IPS DF 6.9 (cell line): ENCODE measurements at regions not wholly inside any gene's neighbourhood (a gene's known extent, or its start where the extent isn't known, plus 50 kb on each side); places are given as distances from the start of the nearest gene placed in this dataset.

Experiments
- DNase-seq: peaks from one replicate; pipeline ENCODE4 v3.0.0-alpha.2; 2013; ENCODE audit warnings: low read depth, low spot score
- H3K27ac ChIP-seq: one replicate; pipeline ENCODE4 v1.5.1; 2013; ENCODE audit warnings: low read length, control low read depth
- H3K27me3 ChIP-seq: 2 replicates; pipeline ENCODE4 v1.6.1; 2013; ENCODE audit warnings: mild to moderate bottlenecking, low read length; ENCODE audit not compliant: control insufficient read depth, insufficient read depth
- H3K36me3 ChIP-seq: 2 replicates; pipeline ENCODE4 v1.6.1; 2013; ENCODE audit warnings: low read length; ENCODE audit not compliant: control insufficient read depth, insufficient read depth
- H3K4me1 ChIP-seq: 2 replicates; pipeline ENCODE4 v1.6.1; 2013; ENCODE audit warnings: low read length; ENCODE audit not compliant: control insufficient read depth, insufficient read depth
- H3K4me3 ChIP-seq: 2 replicates; pipeline ENCODE4 v1.5.1; 2013; ENCODE audit warnings: mild to moderate bottlenecking, low read length
- H3K9me3 ChIP-seq: 2 replicates; pipeline ENCODE4 v1.6.1; 2013; ENCODE audit warnings: low read length, inconsistent platforms; ENCODE audit not compliant: control insufficient read depth, insufficient read depth
- WGBS: extraction: QIAGEN DNeasy Blood & Tissue Kit; methylation state at CpG from one replicate; pipeline ENCODE4 v1.1.7; 2013; ENCODE audit warnings: mixed read lengths, missing lambda C conversion rate; ENCODE audit not compliant: insufficient read length, insufficient coverage; 5-methylcytosine and 5-hydroxymethylcytosine counted together

DNA sequence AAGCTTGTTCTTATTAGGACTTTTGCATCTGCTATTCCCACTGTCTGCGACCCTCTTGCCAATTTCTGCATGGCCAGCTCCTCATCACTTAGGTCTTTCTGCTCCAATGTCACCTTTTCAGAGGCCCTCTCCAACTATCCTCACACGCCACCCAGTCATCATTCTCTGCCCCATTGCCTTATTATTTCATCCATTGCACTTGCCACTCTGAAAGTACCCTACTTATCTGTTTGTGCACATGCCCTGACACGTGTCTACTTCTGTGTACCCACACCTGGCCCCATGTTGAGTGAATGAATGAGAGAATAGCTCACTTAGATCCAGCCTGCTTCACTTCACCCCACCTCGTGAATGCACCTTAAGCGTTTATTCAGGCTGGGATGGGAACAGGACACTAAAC lies 218.7 kb upstream of the TBX3 start:
- no peaks in the 10 kb centered on the region for H3K36me3 ChIP-seq
- WGBS = no CpG with 5 or more reads among the region's 5 CpGs
- H3K4me3 ChIP-seq = no peak overlapping the region
- no peaks in the 10 kb centered on the region for H3K27me3 ChIP-seq
- H3K4me1 ChIP-seq = no peaks in the 10 kb centered on the region
- no peak overlapping the region for H3K27ac ChIP-seq
- H3K9me3 ChIP-seq = no peaks in the 10 kb centered on the region
- no peak for DNase-seq

DNA sequence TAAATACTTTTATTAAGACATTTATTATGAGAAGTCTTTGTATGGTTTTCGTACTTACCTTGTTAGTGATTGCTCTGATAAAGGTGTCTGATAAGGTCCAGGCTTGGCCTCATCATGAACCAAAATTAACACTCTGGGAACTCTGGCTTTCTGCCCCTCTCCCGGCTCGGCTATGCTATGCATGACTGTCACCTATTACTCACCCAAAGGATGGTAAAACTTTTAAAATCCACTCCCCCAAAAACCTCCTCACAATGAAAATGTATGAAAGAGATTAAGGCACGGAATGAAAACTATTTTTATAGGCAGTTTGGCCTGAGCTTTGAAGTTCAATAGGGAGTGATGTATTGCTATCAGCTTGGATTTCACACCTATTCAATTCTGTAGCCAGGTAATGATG lies 217.3 kb upstream of the TBX3 start:
- Histone ChIP-seq H3K27ac (no peak overlapping the region), H3K4me3 (no peak overlapping the region), H3K4me1 (no peaks in the 10 kb centered on the region), H3K9me3 (no peaks in the 10 kb centered on the region), H3K27me3 (no peaks in the 10 kb centered on the region), H3K36me3 (no peaks in the 10 kb centered on the region)
- no peak for DNase-seq
- no CpG with 5 or more reads among the region's 4 CpGs for whole genome bisulfite sequencing

DNA sequence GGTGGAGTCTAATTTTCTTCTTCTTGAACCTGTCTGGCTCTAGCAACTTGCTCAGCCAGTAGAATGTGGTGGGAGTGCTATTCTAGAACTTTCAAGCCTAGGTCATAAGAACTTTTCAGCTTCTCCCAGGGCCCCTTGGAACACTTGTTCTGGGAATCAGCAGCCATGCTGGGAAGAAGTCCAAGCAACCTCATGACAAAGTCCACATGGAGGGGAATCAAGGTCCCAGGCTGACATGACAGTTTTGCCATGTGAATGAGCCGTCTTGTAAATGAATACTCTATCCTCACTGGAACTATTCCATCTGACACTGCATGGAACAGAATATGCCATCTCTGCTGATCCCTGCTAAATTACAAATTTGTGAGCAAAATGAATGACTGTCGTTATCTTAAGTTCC lies 214.2 kb upstream of the TBX3 start:
- Histone ChIP-seq H3K36me3 (no peaks in the 10 kb centered on the region), H3K27me3 (no peaks in the 10 kb centered on the region), H3K27ac (no peak overlapping the region), H3K4me3 (no peak overlapping the region), H3K9me3 (no peaks in the 10 kb centered on the region), H3K4me1 (no peaks in the 10 kb centered on the region)
- DNase-seq = no peak
- no CpG with 5 or more reads among the region's 2 CpGs for WGBS

DNA sequence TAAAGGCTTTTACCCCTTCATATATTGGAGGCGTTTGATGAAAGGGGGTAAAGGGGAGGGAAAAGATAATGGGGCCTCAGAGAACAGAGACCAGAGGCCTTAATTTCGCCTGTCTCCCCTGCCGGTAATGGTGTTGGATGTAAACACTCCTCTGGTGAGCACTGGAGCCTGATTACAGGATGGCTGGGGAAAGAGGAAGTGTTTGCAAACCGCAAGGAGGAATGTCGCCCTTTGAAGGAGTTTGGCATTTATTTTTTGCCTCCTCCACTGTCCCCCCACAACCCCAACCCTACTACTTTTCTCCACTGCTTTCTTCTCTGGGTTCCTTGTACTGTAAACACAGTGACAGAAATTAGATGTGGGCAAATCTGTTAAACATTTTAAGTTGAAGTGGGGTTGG lies 211.9 kb upstream of the TBX3 start:
- Histone ChIP-seq H3K27ac (no peak overlapping the region), H3K9me3 (no peaks in the 10 kb centered on the region), H3K36me3 (no peaks in the 10 kb centered on the region), H3K27me3 (no peaks in the 10 kb centered on the region), H3K4me3 (no peak overlapping the region), H3K4me1 (no peaks in the 10 kb centered on the region)
- no CpG with 5 or more reads among the region's 5 CpGs for WGBS
- DNase-seq = no peak

DNA sequence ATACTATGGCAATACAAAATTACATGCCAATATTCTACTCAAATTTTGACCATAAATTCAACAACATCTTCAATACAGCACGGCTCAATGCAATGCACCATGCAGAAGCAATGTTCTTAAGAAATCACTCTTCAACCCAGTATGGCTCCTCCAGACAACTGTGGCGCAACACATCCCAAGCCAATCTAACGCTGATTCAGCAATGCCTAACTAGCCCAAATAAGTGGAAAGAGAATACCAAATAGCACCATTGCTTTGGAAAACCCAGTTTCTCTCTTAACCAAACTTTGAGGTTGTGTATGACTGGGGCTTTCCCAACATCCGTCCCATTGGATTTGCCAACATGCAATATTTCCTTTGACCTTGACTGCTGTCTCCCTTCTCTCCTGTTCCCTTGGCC lies 211.1 kb upstream of the TBX3 start:
- WGBS = no CpG with 5 or more reads among the region's 4 CpGs

DNA sequence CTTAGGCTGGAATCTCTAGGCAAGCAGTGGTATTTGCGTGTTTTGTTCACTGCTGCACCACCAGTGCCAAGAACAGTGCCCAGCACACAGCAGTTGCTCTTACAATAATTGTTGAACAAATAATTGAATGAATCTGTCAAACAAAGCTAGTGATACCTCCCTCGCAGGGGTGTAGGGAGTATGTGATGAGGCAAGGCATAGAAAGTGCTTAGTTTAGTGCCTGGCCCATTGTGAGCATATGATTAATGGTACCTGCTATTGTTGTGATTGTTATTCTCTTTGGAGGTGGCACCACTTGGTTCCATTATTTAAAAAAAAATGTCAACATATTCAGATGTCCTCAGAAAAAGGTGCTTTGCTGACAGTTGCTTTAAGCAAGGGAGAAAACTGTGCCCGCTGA lies 210.1 kb upstream of the TBX3 start:
- no peak for DNase-seq
- Histone ChIP-seq H3K27ac (no peak overlapping the region), H3K9me3 (no peaks in the 10 kb centered on the region), H3K4me3 (no peak overlapping the region), H3K36me3 (no peaks in the 10 kb centered on the region), H3K27me3 (no peaks in the 10 kb centered on the region), H3K4me1 (no peaks in the 10 kb centered on the region)
- no CpG with 5 or more reads among the region's 3 CpGs for WGBS

More for the DNA sequence above, 211.1 kb upstream of the TBX3 start:
- Histone ChIP-seq H3K36me3 (no peaks in the 10 kb centered on the region), H3K4me3 (no peak overlapping the region), H3K4me1 (no peaks in the 10 kb centered on the region), H3K9me3 (no peaks in the 10 kb centered on the region), H3K27ac (no peak overlapping the region), H3K27me3 (no peaks in the 10 kb centered on the region)
- DNase-seq = no peak

DNA sequence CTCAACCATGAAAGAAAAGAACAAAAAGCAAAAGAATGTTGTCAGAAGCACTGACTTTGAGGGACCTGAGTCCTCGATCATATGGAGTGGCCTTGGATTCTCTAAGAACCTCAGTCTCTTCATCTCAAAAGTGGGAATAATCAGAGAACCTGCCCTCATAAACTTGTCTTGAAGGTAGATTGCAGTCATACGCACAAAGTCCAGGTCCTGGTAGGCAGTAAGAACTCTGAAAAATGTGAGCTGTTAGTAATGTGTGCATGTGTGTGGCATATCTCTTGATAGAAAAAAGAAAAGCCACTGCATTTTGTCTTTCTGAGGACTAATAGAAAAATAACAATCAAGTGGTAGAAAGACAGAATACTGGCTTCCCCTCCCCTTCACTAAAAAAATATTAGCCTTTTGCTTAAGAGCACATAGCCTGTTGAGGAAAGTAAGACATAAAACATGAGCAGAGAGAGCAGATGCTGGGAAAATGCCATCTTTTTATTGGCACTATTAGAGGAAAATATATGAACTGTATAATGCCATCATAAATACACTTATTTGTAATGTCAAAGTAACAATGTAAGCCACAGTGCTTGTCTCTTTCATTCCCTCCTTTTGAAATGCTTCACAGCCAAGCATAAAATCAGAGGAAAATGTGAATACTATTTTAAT lies 205.1 kb upstream of the TBX3 start:
- no peak overlapping the region for H3K4me3 ChIP-seq
- no peaks in the 10 kb centered on the region for H3K36me3 ChIP-seq
- H3K4me1 ChIP-seq = no peaks in the 10 kb centered on the region
- H3K27ac ChIP-seq = no peak overlapping the region
- no peaks in the 10 kb centered on the region for H3K9me3 ChIP-seq
- no peak for DNase-seq
- whole genome bisulfite sequencing = no CpG with 5 or more reads among the region's 2 CpGs
- H3K27me3 ChIP-seq = no peaks in the 10 kb centered on the region

DNA sequence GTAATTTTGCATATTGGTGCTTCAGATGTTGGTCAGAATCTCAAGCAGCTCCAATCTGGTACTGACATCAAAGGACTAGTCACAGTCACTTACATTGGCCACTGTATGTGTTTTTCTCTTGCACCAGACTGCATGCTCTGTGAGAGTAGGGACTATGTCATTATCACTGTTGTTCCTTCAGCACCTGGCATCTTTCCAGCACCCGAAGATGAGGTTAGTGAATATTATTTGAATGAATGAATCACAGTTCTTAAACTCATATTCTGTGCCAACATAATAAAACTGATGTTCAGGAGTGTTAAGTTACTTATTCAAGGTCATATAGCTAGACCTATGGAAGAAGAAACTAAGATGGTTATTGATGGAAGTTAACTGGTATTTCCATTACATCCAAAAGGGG lies 204.5 kb upstream of the TBX3 start:
- WGBS = no CpG with 5 or more reads among the region's 1 CpG
- Histone ChIP-seq H3K27ac (no peak overlapping the region), H3K36me3 (no peaks in the 10 kb centered on the region), H3K4me3 (no peak overlapping the region), H3K27me3 (no peaks in the 10 kb centered on the region), H3K4me1 (no peaks in the 10 kb centered on the region), H3K9me3 (no peaks in the 10 kb centered on the region)
- no peak for DNase-seq

DNA sequence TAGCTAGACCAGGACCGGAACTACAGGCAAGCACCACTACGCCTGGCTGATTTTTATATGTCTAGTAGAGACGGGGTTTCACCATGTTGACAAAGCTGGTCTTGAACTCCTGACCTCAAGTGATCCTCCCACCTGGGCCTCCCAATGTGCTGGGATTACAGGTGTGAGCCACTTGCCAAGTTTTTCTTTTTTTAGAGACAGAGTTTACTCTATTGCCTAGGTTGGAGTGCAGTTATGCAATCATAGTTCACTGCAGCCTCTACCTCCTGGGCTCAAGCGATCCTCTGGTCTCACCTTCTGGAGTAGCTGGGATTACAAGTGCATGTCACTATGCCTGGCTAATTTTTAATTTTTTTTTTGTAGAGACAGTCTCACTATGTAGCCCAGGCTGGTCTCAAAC lies 201.5 kb upstream of the TBX3 start:
- H3K4me3 ChIP-seq = no peak overlapping the region
- no peak overlapping the region for H3K27ac ChIP-seq
- H3K4me1 ChIP-seq = 0 out of 2 replicates have a peak, but pooled peaks cover 1% of the 10 kb centered on the region
- H3K27me3 ChIP-seq = no peaks in the 10 kb centered on the region
- H3K9me3 ChIP-seq = no peaks in the 10 kb centered on the region
- no peaks in the 10 kb centered on the region for H3K36me3 ChIP-seq
- no CpG with 5 or more reads among the region's 4 CpGs for WGBS
- DNase-seq = no peak

DNA sequence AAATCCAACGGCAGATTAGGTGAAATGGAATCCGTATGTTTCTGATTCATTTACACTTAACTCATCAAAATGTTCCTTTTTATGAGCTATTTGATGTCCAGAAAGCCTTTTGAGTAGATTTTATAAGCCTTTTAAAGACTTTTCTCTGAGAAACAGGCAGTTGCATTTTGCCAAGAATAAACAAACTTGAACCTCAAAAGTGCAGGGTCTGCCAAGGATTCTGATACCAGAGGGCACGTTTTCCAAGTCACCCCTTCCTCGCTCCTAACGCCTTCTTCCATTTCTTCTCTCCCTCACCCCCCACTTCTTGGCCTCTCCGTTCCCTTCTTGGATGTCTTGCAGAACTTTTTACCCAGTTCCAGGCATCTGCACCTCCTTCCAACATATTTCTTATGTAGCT lies 200.6 kb upstream of the TBX3 start:
- H3K4me3 ChIP-seq = no peak overlapping the region
- H3K36me3 ChIP-seq = no peaks in the 10 kb centered on the region
- no CpG with 5 or more reads among the region's 6 CpGs for WGBS
- H3K9me3 ChIP-seq = no peaks in the 10 kb centered on the region
- no peak overlapping the region for H3K27ac ChIP-seq
- 0 out of 2 replicates have a peak, but pooled peaks cover 1% of the 10 kb centered on the region for H3K4me1 ChIP-seq
- DNase-seq = no peak
- H3K27me3 ChIP-seq = no peaks in the 10 kb centered on the region

DNA sequence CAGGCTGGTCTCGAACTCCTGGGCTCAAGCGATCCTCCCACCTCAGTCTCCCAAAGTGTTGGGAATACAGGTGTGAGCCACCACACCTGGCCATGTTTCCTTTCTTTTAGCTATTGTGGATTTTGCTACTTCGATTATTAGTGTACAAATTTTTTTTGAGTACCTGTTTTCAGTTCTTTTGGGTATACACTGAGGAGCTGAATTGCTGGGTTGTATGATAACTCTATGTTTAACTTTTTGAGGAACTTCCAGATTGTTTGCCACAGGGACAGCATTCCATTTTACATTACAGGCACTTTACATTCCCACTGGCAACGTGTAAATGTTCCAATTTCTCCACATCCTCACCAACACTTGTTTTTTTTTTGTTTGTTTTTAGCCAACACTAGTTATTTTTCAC lies 198.1 kb upstream of the TBX3 start:
- no peaks in the 10 kb centered on the region for H3K36me3 ChIP-seq
- WGBS = no CpG with 5 or more reads among the region's 4 CpGs
- 0 out of 2 replicates have a peak, but pooled peaks cover 1% of the 10 kb centered on the region for H3K4me1 ChIP-seq
- no peak overlapping the region for H3K4me3 ChIP-seq
- DNase-seq = no peak
- H3K27me3 ChIP-seq = no peaks in the 10 kb centered on the region
- H3K9me3 ChIP-seq = no peaks in the 10 kb centered on the region
- H3K27ac ChIP-seq = no peak overlapping the region
